K562 (cell line): ENCODE measurements at regions not wholly inside any gene's neighbourhood (a gene's known extent, or its start where the extent isn't known, plus 50 kb on each side); places are given as distances from the start of the nearest gene placed in this dataset.

Source experiments
- ATAC-seq: fragments of 200-7000 bp; cut with Tn5 transposase; 3 replicates; pipeline ENCODE4 v1.9.1; 2020; ENCODE audit warnings: moderate library complexity
- BruUV-seq: library from RNA; stranded (reverse); fragments of 400-500 nt; replicated peaks from 2 replicates; lab custom pipeline; 2021; lab: Mats Ljungman, UMichigan
- CTCF ChIA-PET: fragments of 300-600 bp; formaldehyde crosslinking; extraction: SDS; loops from one replicate; lab custom pipeline; 2021; ENCODE audit warnings: low intra/inter-chr PET ratio; lab: Yijun Ruan, JAX
- POLR2A ChIA-PET: fragments of 300-600, 350-650 bp; sonication (Branson Sonifier 250); formaldehyde crosslinking; extraction: SDS; loops from one replicate; lab custom pipeline; 2021; ENCODE audit warnings: antibody characterized with exemption, inconsistent platforms; lab: Yijun Ruan, JAX
- DNase-seq, 4 experiments: peaks; one replicate each; pipeline versions ENCODE4 v3.0.0 to v3.0.0-alpha.2; 2011 to 2018; ENCODE audit warnings: low spot score in 3 of 4, mixed read lengths in 3 of 4; ENCODE audit errors: extremely low read depth in 1 of 4
- FAIRE-seq: peaks from 2 replicates; lab custom pipeline; 2011; peaks lifted over from hg19 to GRCh38; lab: Jason Lieb, UNC
- H2AFZ ChIP-seq: 2 replicates; pipeline ENCODE4 v1.6.0; 2011; ENCODE audit warnings: low read depth, low read length, control low read depth, inconsistent platforms
- H3K27ac ChIP-seq: fragments of 200-600 bp; 3 replicates; pipeline ENCODE4 v1.8.0; 2011; ENCODE audit warnings: low read depth, mild to moderate bottlenecking, control low read depth, inconsistent platforms, low read length, moderate library complexity, mixed read lengths; ENCODE audit errors: extremely low read depth
- H3K27me3 ChIP-seq, 2 experiments: fragments of 300-600 bp in 1 of 2; 2 replicates in 1 of 2; 3 replicates in 1 of 2; pipeline versions ENCODE4 v1.6.0 to v1.8.0; 2011; ENCODE audit warnings: inconsistent platforms in 2 of 2, low read length in 2 of 2, mild to moderate bottlenecking in 1 of 2, mixed read lengths in 1 of 2, moderate library complexity in 1 of 2; ENCODE audit not compliant: control insufficient read depth in 2 of 2, insufficient read depth in 2 of 2
- H3K36me3 ChIP-seq: fragments of 300-600 bp; 3 replicates; pipeline ENCODE4 v1.8.0; 2011; ENCODE audit warnings: mild to moderate bottlenecking, low read length, inconsistent platforms; ENCODE audit not compliant: control insufficient read depth, insufficient read depth
- H3K4me1 ChIP-seq, 2 experiments: fragments of 200-600 bp in 1 of 2; replicated peaks in 1 of 2; 2 replicates in 1 of 2; 3 replicates in 1 of 2; pipeline versions ENCODE4 v1.5.1 to v1.8.0; 2011; ENCODE audit warnings: inconsistent platforms in 2 of 2, low read length in 2 of 2, mild to moderate bottlenecking in 1 of 2, mixed read lengths in 1 of 2, moderate library complexity in 1 of 2; ENCODE audit not compliant: control insufficient read depth in 2 of 2, insufficient read depth in 2 of 2
- H3K4me2 ChIP-seq: 2 replicates; pipeline ENCODE4 v1.6.1; 2011; ENCODE audit warnings: low read length, control low read depth, inconsistent platforms, mixed read lengths; ENCODE audit not compliant: insufficient read depth
- H3K4me3 ChIP-seq: fragments of 200-600 bp; sonication (generic), shearing (Covaris generic); 2 replicates; pipeline ENCODE4 v1.5.1; 2016; ENCODE audit warnings: control low read depth, inconsistent platforms
- H3K79me2 ChIP-seq: fragments of 200-600 bp; 3 replicates; pipeline ENCODE4 v1.8.0; 2011; ENCODE audit warnings: low read length, inconsistent platforms; ENCODE audit not compliant: control insufficient read depth, insufficient read depth
- H3K9ac ChIP-seq, 2 experiments: 2 replicates each; pipeline versions ENCODE4 v1.6.0 to v1.6.1; 2011; ENCODE audit warnings: low read depth in 2 of 2, low read length in 2 of 2, control low read depth in 1 of 2, inconsistent platforms in 1 of 2, mild to moderate bottlenecking in 1 of 2, mixed read lengths in 1 of 2; ENCODE audit not compliant: insufficient read depth in 1 of 2
- H3K9me1 ChIP-seq: one replicate; pipeline ENCODE4 v1.6.0; 2011; ENCODE audit warnings: inconsistent platforms, mild to moderate bottlenecking, low read length, moderate library complexity; ENCODE audit not compliant: control insufficient read depth, insufficient read depth
- H3K9me3 ChIP-seq: replicated peaks from 2 replicates; pipeline ENCODE4 v1.5.1; 2011; ENCODE audit warnings: low read depth, low read length, inconsistent platforms; ENCODE audit not compliant: control insufficient read depth, insufficient read depth
- H4K20me1 ChIP-seq: replicated peaks from 2 replicates; pipeline ENCODE4 v1.6.1; 2011; ENCODE audit warnings: low read length, inconsistent platforms, mixed read lengths; ENCODE audit not compliant: control insufficient read depth, insufficient read depth
- BCL6 ChIP-seq: fragments of 250-450 bp; sonication (Bioruptor Pico); IDR thresholded peaks from 2 replicates; pipeline ENCODE4 v1.4.0; 2020
- FOXK1 ChIP-seq: sonication (generic); formaldehyde crosslinking; IDR thresholded peaks from 2 replicates; pipeline ENCODE4 v1.8.0; 2022; ENCODE audit warnings: missing genetic modification reagents, mild to moderate bottlenecking, borderline replicate concordance
- HIVEP1 ChIP-seq: fragments of 250-450 bp; sonication (Bioruptor Pico); IDR thresholded peaks from 2 replicates; pipeline ENCODE4 v1.4.0; 2020; ENCODE audit warnings: mild to moderate bottlenecking
- ZBTB8A ChIP-seq: fragments of 450-650 bp; IDR thresholded peaks from 2 replicates; pipeline ENCODE4 v1.6.1; 2018; ENCODE audit warnings: mild to moderate bottlenecking, moderate library complexity; ENCODE audit not compliant: partially characterized antibody
- ZNF764 ChIP-seq: fragments of 250-450 bp; sonication (Bioruptor Pico); IDR thresholded peaks from 2 replicates; pipeline ENCODE4 v1.4.0; 2020; ENCODE audit warnings: low read depth, mild to moderate bottlenecking, moderate library complexity
- WGBS: fragments of 100-300 bp; shearing (Covaris generic); methylation state at CpG from one replicate; pipeline ENCODE4 v1.1.6; 2016; ENCODE audit warnings: low coverage, mixed read lengths; ENCODE audit not compliant: insufficient coverage; ENCODE audit errors: missing lambda C conversion rate; 5-methylcytosine and 5-hydroxymethylcytosine counted together
- in situ Hi-C: fragments of 300-500 bp; cut with MboI; formaldehyde crosslinking; loops from 4 replicates; pipeline ENCODE4 v1.15.0; 2018; ENCODE audit warnings: inconsistent platforms, mixed read lengths
- intact Hi-C: fragments of 100-400 bp; cut with micrococcal nuclease; formaldehyde crosslinking; loops from 2 replicates; pipeline ENCODE4 v1.14.2; 2022
- TF ChIP-seq, protein P1 (sequence below): fragments of 200-400 bp; formaldehyde crosslinking; IDR thresholded peaks from 2 replicates; pipeline ENCODE4 v1.6.1; 2017; ENCODE audit warnings: mild to moderate bottlenecking, low read depth, low read length, moderate library complexity
- TF ChIP-seq, protein P2 (sequence below): fragments of 450-650 bp; IDR thresholded peaks from 2 replicates; pipeline ENCODE4 v1.6.1; 2016; ENCODE audit warnings: low read depth, mild to moderate bottlenecking, moderate library complexity

DNA sequence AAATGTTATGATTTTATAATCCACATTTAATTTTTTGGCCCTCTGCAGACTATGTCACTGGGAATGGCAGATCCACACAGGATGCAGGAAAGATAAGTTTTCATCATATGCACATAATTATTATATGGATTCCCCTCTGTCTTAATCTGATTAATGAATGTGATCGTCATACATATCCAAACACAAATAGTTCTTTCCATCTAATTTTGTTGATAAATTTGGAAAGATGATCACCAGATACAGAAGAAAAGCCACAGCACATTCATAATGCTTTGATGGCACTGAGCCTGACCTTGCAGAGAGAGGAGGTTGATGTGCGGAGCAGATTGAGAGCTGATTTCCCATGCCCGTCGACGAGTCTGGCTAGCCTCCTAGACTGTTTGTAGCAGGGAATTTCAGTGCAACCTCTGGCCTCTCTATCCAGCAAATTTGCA is 471.5 kb downstream of the EPM2A start:
- TF ChIP-seq ZNF764, result no peak
- TF ChIP-seq, protein P1, sequence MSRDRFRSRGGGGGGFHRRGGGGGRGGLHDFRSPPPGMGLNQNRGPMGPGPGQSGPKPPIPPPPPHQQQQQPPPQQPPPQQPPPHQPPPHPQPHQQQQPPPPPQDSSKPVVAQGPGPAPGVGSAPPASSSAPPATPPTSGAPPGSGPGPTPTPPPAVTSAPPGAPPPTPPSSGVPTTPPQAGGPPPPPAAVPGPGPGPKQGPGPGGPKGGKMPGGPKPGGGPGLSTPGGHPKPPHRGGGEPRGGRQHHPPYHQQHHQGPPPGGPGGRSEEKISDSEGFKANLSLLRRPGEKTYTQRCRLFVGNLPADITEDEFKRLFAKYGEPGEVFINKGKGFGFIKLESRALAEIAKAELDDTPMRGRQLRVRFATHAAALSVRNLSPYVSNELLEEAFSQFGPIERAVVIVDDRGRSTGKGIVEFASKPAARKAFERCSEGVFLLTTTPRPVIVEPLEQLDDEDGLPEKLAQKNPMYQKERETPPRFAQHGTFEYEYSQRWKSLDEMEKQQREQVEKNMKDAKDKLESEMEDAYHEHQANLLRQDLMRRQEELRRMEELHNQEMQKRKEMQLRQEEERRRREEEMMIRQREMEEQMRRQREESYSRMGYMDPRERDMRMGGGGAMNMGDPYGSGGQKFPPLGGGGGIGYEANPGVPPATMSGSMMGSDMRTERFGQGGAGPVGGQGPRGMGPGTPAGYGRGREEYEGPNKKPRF, result no peak
- TF ChIP-seq ZBTB8A, result no peak
- no peak for TF ChIP-seq HIVEP1
- no peak for TF ChIP-seq FOXK1 (CRISPR knock-in tag)
- no peak for TF ChIP-seq BCL6 (CRISPR knock-in tag)
- TF ChIP-seq, protein P2, sequence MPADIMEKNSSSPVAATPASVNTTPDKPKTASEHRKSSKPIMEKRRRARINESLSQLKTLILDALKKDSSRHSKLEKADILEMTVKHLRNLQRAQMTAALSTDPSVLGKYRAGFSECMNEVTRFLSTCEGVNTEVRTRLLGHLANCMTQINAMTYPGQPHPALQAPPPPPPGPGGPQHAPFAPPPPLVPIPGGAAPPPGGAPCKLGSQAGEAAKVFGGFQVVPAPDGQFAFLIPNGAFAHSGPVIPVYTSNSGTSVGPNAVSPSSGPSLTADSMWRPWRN, result no peak
- TF ChIP-seq, all 486 proteins: peak for 0
- Histone ChIP-seq H2AFZ (no peak overlapping the region), H3K36me3 (no peaks in the 10 kb centered on the region), H3K4me2 (no peak overlapping the region), H3K9me3 (no peaks in the 10 kb centered on the region; the same call in 1 of the 2 replicates), H4K20me1 (no peaks in the 10 kb centered on the region), H3K79me2 (no peaks in the 10 kb centered on the region), H3K4me1 (no peaks in the 10 kb centered on the region), H3K27ac (no peak overlapping the region), H3K4me3 (no peak overlapping the region), H3K9ac (no peak overlapping the region), H3K27me3 (no peaks in the 10 kb centered on the region), H3K9me1 (no peaks in the 10 kb centered on the region)
- ChIA-PET CTCF (no interaction called here), POLR2A (no interaction called here)
- no TSS peak for BruUV-seq
- 1% methylated on average over 5 of the region's 5 CpGs for WGBS
- DNase-seq (no peak), ATAC-seq (no peak), FAIRE-seq (no peak)
- in situ Hi-C loops, result no loop called here
- intact Hi-C loops, result no loop called here
